ENCODE measurements at regions not wholly inside any gene's neighbourhood (a gene's known extent, or its start where the extent isn't known, plus 50 kb on each side); places are given as distances from the start of the nearest gene placed in this dataset.

DNA sequence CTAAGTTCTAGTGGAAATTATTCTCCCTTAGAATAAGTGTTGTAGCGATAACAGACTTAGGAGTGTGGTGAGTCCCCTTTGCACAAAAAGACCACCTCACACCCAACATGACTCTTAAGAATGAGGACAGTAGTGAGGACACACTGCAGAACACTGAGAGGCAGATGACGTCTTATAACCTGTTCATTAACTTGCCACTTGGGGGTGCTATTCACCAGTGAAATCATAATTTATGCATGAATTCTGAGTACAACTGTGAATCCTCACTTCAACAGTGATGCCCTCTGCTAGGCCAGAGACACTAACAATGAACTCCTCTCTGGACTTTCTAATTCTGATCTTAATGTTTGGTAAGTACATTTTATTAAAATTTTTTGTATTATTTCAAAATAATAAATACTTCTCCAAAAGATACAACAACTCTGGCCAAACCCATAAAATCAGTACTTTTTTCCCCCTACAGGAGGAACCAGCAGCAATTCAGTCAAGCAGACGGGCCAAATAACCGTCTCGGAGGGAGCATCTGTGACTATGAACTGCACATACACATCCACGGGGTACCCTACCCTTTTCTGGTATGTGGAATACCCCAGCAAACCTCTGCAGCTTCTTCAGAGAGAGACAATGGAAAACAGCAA, 274.7 kb downstream of the DAD1 start:
- TF ChIP-seq GATA2 (IDR thresholded peaks at IDR 0.05; ENCODE audit: low read depth, low read length) (no peak), GATA3 (IDR thresholded peaks at IDR 0.05; ENCODE audit: low read depth, low read length) (no peak)
